Activated CD8-positive, alpha-beta memory T cell treated with anti-CD3 and anti-CD28 coated beads, Interleukin-2, amount 10 ng/mL, durations not matched to agents 7 days and 5 days (primary cell): ENCODE measurements at regions not wholly inside any gene's neighbourhood (a gene's known extent, or its start where the extent isn't known, plus 50 kb on each side); places are given as distances from the start of the nearest gene placed in this dataset.
A peak's percentile ranks its signal among the peaks of the same experiment; 100 is the strongest.

Source experiments
- ATAC-seq: fragments of 150-1000 bp; cut with Tn5 transposase; one replicate; pipeline ENCODE4 v1.10.0; 2021; ENCODE audit warnings: moderate library complexity
- CTCF ChIA-PET: fragments of 350-600 bp; sonication (Branson Sonifier 250); formaldehyde crosslinking; loops from one replicate; lab custom pipeline; 2021; ENCODE audit warnings: antibody characterized with exemption; lab: Charles Lee
- DNase-seq: peaks from one replicate; pipeline ENCODE4 v3.0.0-alpha.2; 2020
- H3K27ac Mint-ChIP-seq: one replicate; pipeline ENCODE4 v1.8.0; 2021; ENCODE audit warnings: mild to moderate bottlenecking, mixed read lengths
- H3K27me3 Mint-ChIP-seq: one replicate; pipeline ENCODE4 v1.8.0; 2021; ENCODE audit warnings: mixed read lengths
- H3K36me3 Mint-ChIP-seq: one replicate; pipeline ENCODE4 v1.8.0; 2021; ENCODE audit warnings: mild to moderate bottlenecking, mixed read lengths
- H3K4me1 Mint-ChIP-seq: one replicate; pipeline ENCODE4 v1.8.0; 2021; ENCODE audit warnings: mixed read lengths
- H3K4me3 Mint-ChIP-seq: one replicate; pipeline ENCODE4 v1.8.0; 2021; ENCODE audit warnings: mild to moderate bottlenecking, moderate library complexity, mixed read lengths
- H3K9me3 Mint-ChIP-seq: one replicate; pipeline ENCODE4 v1.8.0; 2022; ENCODE audit warnings: low read depth, mixed read lengths

DNA sequence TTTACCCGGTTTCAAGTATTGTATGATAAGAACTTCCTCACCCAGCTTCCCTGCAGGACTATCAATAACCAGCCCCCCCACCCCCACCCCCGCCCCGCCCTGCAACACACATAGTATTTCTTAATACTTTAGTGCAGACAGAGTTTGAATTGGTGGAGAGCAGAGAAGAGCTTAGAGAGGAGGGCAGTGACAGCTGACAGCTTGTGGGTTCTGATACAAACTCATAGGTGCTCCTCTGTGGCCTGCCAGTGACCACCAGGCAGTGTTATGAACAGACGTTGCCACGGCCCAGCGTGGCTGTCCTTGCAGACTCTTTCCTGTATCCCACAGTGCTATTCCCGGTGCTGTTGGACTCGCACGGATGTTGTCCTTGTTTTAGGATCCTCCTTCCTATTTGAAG is 186.9 kb upstream of the ADO start:
- Mint-ChIP-seq H3K4me3 (no peak overlapping the region), H3K27me3 (peaks cover 18% of the 10 kb centered on the region), H3K9me3 (no peaks in the 10 kb centered on the region), H3K4me1 (peaks cover 58% of the 10 kb centered on the region), H3K27ac (no peak overlapping the region), H3K36me3 (no peaks in the 10 kb centered on the region)
- DNase-seq: no peak
- no peak for ATAC-seq
- CTCF ChIA-PET: interaction anchor here (1.0 to 1.8 kb wide), 2 partner anchors 14 to 466 kb away, joined by 3 to 4 read pairs; no protein-coding TSS in a partner anchor

DNA sequence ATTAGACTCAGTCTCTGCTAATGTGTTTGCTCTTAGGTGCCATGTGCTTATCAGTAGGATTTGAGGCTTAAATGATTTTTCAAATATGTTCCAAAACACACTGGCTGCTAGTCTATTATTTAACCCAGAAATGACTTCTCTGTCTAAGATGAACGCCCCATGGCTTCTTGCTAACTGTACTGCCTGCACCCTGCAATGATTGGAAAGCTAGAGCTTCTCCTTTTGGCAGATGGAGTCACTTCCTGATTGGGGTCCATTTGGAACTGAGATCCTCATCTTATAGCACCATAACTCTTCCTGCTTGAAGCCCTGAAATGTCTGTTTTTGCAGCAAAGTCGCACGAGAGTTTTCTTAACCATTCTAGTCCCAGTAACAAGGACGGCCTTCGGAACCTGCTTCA is 186.5 kb upstream of the ADO start:
- peaks cover 18% of the 10 kb centered on the region for H3K27me3 Mint-ChIP-seq
- ATAC-seq (no peak), DNase-seq (no peak)
- H3K9me3 Mint-ChIP-seq: no peaks in the 10 kb centered on the region
- no peak overlapping the region for H3K27ac Mint-ChIP-seq
- H3K36me3 Mint-ChIP-seq: no peaks in the 10 kb centered on the region
- H3K4me3 Mint-ChIP-seq: no peak overlapping the region
- peaks cover 58% of the 10 kb centered on the region for H3K4me1 Mint-ChIP-seq
- CTCF ChIA-PET: interaction anchor here (1.2 kb wide), 1 partner anchor 19 kb away, joined by 3 read pairs; no protein-coding TSS in a partner anchor

DNA sequence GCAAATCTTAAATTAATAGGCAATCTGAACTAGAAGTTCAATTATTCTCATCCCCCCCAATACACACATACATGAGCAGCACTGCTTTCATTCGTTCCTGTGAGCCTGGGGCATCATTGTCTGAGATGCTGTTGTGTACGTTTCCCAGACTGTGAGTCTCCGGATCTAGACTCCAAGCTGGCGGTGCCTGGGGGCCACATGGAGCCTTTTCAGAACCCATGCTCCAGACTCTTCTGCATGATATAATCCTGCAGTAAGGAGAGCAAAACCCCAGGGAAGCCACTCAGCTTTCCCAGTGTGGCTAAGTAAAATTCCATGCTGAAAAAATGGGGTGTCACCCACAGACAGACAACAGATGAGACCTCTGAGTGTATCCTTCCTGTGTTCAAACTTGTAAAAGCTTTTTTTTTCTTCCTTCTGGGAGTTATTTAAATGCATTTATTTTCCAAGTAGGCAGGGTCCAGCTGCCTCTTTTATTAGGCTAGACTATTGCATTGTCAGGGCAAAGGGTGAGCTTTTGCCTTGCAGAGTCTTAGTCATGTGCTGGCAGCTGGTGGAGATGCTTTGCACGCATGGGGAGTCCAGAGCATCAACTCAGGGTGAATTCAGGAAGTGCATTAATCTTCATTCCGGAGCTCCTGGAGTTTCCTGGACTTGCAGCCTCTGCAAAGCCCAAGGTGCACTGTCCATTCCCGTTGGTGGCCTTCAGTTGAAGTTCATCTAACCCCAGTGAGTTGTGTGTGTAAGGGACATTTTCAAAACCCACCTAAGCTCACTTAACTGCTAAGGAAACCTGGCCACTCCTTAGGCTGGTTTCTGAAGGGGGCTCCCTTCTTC is 185.7 kb upstream of the ADO start:
- Mint-ChIP-seq H3K27ac (no peak overlapping the region), H3K4me1 (peaks cover 54% of the 10 kb centered on the region), H3K4me3 (no peak overlapping the region), H3K36me3 (no peaks in the 10 kb centered on the region), H3K9me3 (no peaks in the 10 kb centered on the region), H3K27me3 (peaks cover 15% of the 10 kb centered on the region)
- CTCF ChIA-PET: interaction anchor here (1.0 to 2.6 kb wide), 6 partner anchors 8 to 539 kb away, joined by 3 to 9 read pairs (median 4); no protein-coding TSS in a partner anchor
- ATAC-seq: no peak
- DNase-seq: no peak

DNA sequence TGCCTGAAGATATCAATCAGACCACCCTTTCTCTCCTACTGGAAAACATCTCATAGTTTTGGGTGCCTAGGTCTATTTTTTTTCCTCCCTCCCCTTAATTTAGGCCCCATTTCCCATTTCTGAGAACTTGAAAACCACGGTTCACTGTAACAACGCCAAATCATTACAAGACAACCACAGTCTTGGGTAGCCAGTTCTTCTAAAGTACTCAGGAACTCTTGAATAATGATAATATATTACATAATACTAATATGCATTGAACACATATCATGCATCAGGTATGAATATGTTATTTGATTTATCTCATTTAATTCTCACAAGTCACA is 185.1 kb upstream of the ADO start:
- DNase-seq: no peak
- no peaks in the 10 kb centered on the region for H3K36me3 Mint-ChIP-seq
- no peaks in the 10 kb centered on the region for H3K9me3 Mint-ChIP-seq
- H3K4me1 Mint-ChIP-seq: peaks cover 49% of the 10 kb centered on the region
- no peak overlapping the region for H3K4me3 Mint-ChIP-seq
- CTCF ChIA-PET: interaction anchor here (0.6 to 2.6 kb wide), 7 partner anchors 9 to 538 kb away, joined by 3 to 9 read pairs (median 3); no protein-coding TSS in a partner anchor
- ATAC-seq: no peak
- H3K27me3 Mint-ChIP-seq: peaks cover 15% of the 10 kb centered on the region
- H3K27ac Mint-ChIP-seq: no peak overlapping the region

DNA sequence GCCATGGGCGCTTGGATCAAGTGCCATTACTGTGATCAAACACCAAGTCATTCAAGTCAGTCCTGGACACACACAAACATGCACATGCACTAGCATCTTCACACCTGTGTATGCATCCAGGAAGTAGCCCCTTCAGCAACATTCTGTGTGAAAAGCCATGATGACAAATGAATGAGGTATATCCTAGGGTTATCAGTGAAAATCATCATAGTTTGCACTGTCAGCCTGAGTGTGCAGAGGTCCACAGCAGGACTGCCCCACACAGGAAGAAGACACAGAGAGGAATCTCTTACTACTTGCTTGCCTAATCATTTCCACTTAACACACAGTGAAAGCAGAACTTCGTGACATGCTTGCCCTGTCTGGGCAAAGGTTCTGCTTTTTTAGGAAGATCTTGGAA is 184.0 kb upstream of the ADO start:
- peaks cover 14% of the 10 kb centered on the region for H3K27me3 Mint-ChIP-seq
- H3K27ac Mint-ChIP-seq: no peak overlapping the region
- no peaks in the 10 kb centered on the region for H3K9me3 Mint-ChIP-seq
- H3K4me1 Mint-ChIP-seq: peaks cover 37% of the 10 kb centered on the region
- ATAC-seq (peak; percentile 47), DNase-seq (no peak)
- H3K4me3 Mint-ChIP-seq: no peak overlapping the region
- CTCF ChIA-PET: interaction anchor here (2.0 to 2.6 kb wide), 2 partner anchors 10 to 197 kb away, joined by 8 to 9 read pairs; no protein-coding TSS in a partner anchor
- H3K36me3 Mint-ChIP-seq: no peaks in the 10 kb centered on the region

DNA sequence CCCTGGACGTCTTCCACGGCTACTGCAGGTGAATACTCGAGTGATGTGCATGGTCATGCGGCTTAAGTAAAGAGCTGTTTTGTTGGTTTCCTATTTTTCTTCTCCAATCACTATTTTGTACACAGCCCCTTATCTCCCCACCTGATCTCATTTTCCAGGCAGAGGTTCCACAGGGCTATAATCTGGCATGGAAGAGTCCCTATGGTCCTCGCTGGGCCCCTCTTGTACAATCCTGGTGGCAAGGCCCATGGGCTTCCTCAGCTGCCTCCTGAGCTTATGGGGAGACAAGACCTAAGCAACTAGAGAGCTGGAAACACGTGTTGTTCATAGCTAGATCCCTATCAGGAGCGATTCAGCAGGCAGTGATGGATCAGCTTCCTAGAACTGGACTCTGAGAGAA is 181.3 kb upstream of the ADO start:
- Mint-ChIP-seq H3K4me3 (no peak overlapping the region), H3K27ac (no peak overlapping the region), H3K27me3 (peaks cover 8% of the 10 kb centered on the region), H3K4me1 (peaks cover 22% of the 10 kb centered on the region), H3K9me3 (no peaks in the 10 kb centered on the region), H3K36me3 (no peaks in the 10 kb centered on the region)
- CTCF ChIA-PET: interaction anchor here (1.0 to 2.0 kb wide), 2 partner anchors 12 to 14 kb away, joined by 3 to 12 read pairs; no protein-coding TSS in a partner anchor
- ATAC-seq (no peak), DNase-seq (no peak)

DNA sequence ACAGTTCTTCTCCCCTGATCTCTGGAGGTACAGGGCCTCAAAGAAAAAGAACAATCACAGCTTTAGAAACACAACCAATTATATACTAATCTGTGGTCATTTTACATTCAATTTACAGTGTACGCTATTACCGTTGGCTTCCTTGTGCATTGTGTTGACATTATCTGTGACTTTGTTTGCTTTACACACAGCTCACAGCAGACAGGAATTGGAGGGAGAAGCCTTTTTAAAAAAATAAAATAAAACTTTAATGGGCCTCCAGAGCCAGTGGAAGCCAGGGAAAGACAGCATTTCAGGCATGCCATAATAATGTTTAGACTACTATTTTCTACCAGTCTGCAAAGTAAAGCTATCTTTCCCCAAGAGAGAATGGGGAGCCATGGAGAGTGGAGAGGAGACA is 179.0 kb upstream of the ADO start:
- Mint-ChIP-seq H3K4me3 (no peak overlapping the region), H3K27me3 (peaks cover 6% of the 10 kb centered on the region), H3K36me3 (no peaks in the 10 kb centered on the region), H3K27ac (no peak overlapping the region), H3K4me1 (peaks cover 4% of the 10 kb centered on the region), H3K9me3 (no peaks in the 10 kb centered on the region)
- CTCF ChIA-PET: interaction anchor here (0.9 to 1.4 kb wide), 2 partner anchors 15 to 32 kb away, joined by 3 to 5 read pairs; no protein-coding TSS in a partner anchor
- DNase-seq: no peak
- no peak for ATAC-seq

DNA sequence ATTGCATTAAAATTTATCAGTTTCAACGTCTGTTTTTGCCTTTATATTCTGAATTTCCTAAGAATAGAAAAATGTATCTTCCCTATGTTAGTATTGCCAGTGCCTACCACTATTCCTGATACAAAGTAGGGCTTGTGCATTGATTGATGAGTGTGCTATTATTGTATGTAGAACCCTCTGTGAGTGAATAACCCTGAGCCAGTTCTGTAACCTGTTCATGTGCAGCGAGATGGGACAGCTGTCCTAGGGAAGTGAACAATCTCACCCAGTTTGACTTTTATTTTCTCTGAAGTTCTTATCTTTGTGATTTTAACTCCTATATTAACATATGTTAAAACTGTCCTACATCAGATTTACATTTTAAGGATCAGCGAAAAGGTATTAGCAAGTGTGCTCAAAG is 178.4 kb upstream of the ADO start:
- no peak overlapping the region for H3K4me3 Mint-ChIP-seq
- H3K27ac Mint-ChIP-seq: no peak overlapping the region
- no peaks in the 10 kb centered on the region for H3K9me3 Mint-ChIP-seq
- H3K27me3 Mint-ChIP-seq: peaks cover 6% of the 10 kb centered on the region
- DNase-seq (no peak), ATAC-seq (no peak)
- CTCF ChIA-PET: interaction anchor here (1.4 kb wide), 1 partner anchor 15 kb away, joined by 5 read pairs; no protein-coding TSS in a partner anchor
- H3K36me3 Mint-ChIP-seq: peaks cover 2% of the 10 kb centered on the region
- peaks cover 2% of the 10 kb centered on the region for H3K4me1 Mint-ChIP-seq

DNA sequence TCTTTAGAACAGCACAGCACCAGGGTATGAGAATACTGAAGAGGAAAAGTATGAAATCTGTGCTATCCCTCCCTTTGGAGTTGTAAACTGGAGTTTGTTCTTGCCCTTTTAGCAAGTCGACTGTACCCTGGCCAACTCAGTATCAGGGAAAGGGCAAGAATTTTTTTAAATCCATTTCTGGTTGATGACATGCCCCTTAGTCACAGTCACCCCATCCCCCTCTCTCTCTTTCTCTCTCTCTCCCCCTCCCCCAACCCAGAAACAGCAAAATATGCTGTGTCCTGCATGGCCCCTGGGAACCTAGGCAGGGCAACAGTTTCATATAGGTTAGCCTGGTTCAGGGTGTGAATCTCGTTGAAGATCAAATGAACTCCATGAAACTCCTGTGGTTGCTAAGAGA is 177.7 kb upstream of the ADO start:
- Mint-ChIP-seq H3K4me1 (peaks cover 6% of the 10 kb centered on the region), H3K9me3 (no peaks in the 10 kb centered on the region), H3K36me3 (peaks cover 2% of the 10 kb centered on the region), H3K4me3 (no peak overlapping the region), H3K27me3 (peaks cover 2% of the 10 kb centered on the region), H3K27ac (no peak overlapping the region)
- CTCF ChIA-PET: interaction anchor here (0.7 kb wide), 1 partner anchor 16 kb away, joined by 3 read pairs; no protein-coding TSS in a partner anchor
- ATAC-seq: no peak
- no peak for DNase-seq

DNA sequence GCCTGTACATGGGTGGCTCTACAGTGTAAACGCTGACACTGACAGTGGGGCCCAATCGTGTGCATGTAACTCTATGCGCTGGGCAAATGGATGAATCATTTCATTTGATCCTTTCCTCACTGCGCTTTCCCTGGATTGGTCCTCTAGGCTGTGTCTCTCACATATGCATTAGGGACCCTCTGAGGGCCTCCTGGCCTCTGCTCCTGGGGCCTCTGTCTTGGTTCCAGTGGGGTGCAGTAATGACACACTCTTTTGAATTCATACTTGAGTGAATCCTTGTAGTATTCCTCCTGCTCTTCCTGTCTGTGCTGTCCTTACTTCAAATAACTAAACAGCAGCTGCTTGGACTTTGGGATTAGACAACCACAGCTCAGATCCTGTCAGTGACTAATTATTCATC is 176.5 kb upstream of the ADO start:
- peaks cover 2% of the 10 kb centered on the region for H3K36me3 Mint-ChIP-seq
- H3K4me1 Mint-ChIP-seq: peaks cover 16% of the 10 kb centered on the region
- DNase-seq (no peak), ATAC-seq (no peak)
- H3K27ac Mint-ChIP-seq: no peak overlapping the region
- CTCF ChIA-PET: no interaction called here
- peaks cover 2% of the 10 kb centered on the region for H3K27me3 Mint-ChIP-seq
- H3K4me3 Mint-ChIP-seq: no peak overlapping the region
- H3K9me3 Mint-ChIP-seq: no peaks in the 10 kb centered on the region

DNA sequence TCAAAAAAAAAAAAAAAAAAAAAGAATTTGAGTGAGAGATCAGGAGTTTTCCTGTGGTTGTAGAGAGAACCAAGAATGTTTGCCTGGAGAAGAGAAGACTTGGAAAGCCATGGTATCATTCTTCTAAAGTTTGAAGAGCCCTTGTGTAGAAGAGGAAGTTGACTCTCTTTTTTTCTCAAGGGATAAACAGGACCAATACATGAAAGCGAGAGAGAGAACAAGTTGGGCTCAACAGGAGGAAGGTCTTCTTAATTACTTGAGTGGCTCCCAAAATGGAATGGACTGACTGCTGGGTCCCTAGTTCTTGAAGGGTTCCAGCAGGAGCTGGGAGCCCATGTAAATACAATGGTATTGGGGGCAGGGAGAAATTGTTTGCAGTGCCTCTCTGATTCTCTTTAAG is 173.3 kb upstream of the ADO start:
- ATAC-seq (no peak), DNase-seq (no peak)
- Mint-ChIP-seq H3K4me3 (no peak overlapping the region), H3K36me3 (peaks cover 2% of the 10 kb centered on the region), H3K4me1 (peaks cover 23% of the 10 kb centered on the region), H3K9me3 (no peaks in the 10 kb centered on the region), H3K27me3 (peaks cover 3% of the 10 kb centered on the region), H3K27ac (no peak overlapping the region)
- CTCF ChIA-PET: interaction anchor here (0.8 to 2.3 kb wide), 4 partner anchors 14 to 187 kb away, joined by 3 to 5 read pairs (median 4); no protein-coding TSS in a partner anchor

DNA sequence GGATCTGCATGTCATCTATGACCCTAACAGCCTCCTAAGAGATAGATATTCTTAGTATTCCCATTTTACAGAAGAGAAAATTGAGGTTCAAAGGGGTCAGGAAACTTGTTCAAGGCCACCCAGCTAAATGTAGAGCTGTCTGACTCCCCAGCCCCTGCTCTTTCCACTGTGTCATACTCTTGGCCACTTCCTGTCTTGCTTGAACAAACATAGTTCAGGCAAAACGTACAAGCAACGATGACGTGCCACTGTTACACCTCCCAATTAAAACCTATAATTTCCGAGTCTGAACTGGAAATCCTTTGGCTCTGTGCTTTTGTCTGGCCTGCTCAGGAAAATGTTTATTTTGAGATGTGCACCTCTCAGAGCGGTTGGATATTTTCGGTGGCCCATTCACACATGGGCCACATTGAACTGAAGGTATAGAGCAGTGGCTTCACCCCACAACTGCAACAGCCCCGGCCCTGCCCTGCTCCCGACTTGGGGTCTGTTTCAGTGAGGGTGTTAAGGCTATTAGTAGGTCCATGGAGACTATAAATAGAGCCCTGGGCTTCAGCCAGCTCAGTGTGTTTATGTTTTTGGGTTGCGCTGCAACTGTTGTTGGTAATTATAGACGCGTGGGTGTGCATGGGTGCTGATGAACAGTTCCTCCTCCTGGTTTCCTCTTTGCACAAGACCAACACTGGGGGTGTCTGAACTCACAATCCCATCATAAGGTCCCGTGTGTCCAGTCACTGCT is 172.3 kb upstream of the ADO start:
- DNase-seq (peak; percentile 86), ATAC-seq (peak; percentile 94)
- CTCF ChIA-PET: interaction anchor here (1.0 to 2.3 kb wide), 4 partner anchors 15 to 185 kb away, joined by 3 to 5 read pairs (median 4); no protein-coding TSS in a partner anchor
- H3K4me1 Mint-ChIP-seq: peaks cover 23% of the 10 kb centered on the region
- H3K27me3 Mint-ChIP-seq: peaks cover 3% of the 10 kb centered on the region
- H3K4me3 Mint-ChIP-seq: peak overlapping the region; percentile 37
- peak overlapping the region; percentile 87 for H3K27ac Mint-ChIP-seq
- H3K9me3 Mint-ChIP-seq: no peaks in the 10 kb centered on the region
- H3K36me3 Mint-ChIP-seq: peaks cover 2% of the 10 kb centered on the region

DNA sequence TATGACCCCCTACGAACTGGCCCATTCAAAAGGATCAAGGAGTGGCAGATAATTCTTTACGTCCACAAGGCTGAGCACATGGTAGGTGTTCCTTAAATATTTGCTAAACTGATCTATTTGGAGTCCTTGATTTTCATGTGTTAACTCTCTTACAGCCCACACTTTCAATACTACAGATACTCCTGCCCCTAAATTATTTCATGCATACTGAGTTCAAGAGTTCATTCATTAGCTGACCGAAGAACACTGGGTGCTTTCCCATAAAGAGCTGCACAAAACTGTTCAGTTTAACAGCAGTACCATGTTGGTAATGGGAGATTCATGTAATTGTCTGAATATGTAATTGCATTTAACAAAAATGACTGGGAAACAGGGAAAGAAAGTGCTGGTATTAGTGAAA is 170.5 kb upstream of the ADO start:
- no peaks in the 10 kb centered on the region for H3K9me3 Mint-ChIP-seq
- CTCF ChIA-PET: interaction anchor here (3.0 kb wide), 1 partner anchor 47 kb away, joined by 11 read pairs; no protein-coding TSS in a partner anchor
- H3K4me1 Mint-ChIP-seq: peaks cover 23% of the 10 kb centered on the region
- no peak overlapping the region for H3K27ac Mint-ChIP-seq
- peaks cover 2% of the 10 kb centered on the region for H3K36me3 Mint-ChIP-seq
- DNase-seq (no peak), ATAC-seq (no peak)
- no peak overlapping the region for H3K4me3 Mint-ChIP-seq
- H3K27me3 Mint-ChIP-seq: peaks cover 3% of the 10 kb centered on the region
